ENCODE measurements at regions not wholly inside any gene's neighbourhood (a gene's known extent, or its start where the extent isn't known, plus 50 kb on each side); places are given as distances from the start of the nearest gene placed in this dataset.

- DNase-seq (ENCODE audit: low spot score): no peak
- no peak for TF ChIP-seq CTCF (IDR thresholded peaks at IDR 0.05; ENCODE audit: extremely low read depth, insufficient read depth, missing control alignments)
- in situ Hi-C loops (cut with MboI; ENCODE audit: low pct_unique_long_range_greater_than_20kb, low sequenced_read_pairs, unreplicated experiment): no loop called here
Observed at GRCh38 chr2:118657466-118657865, 190.0 kb downstream of the EN1 start.

GRCh38 chr2:118654945-118655344 lies 192.5 kb downstream of the EN1 start:
- in situ Hi-C loops (cut with MboI; ENCODE audit: low pct_unique_long_range_greater_than_20kb, low sequenced_read_pairs, unreplicated experiment): no loop called here
- no peak for TF ChIP-seq CTCF (IDR thresholded peaks at IDR 0.05; ENCODE audit: extremely low read depth, insufficient read depth, missing control alignments)
- no peak for DNase-seq (ENCODE audit: low spot score)

GRCh38 chr2:118650327-118650726 lies 197.1 kb downstream of the EN1 start:
- in situ Hi-C loops (cut with MboI; ENCODE audit: low pct_unique_long_range_greater_than_20kb, low sequenced_read_pairs, unreplicated experiment): no loop called here
- no peak for TF ChIP-seq CTCF (IDR thresholded peaks at IDR 0.05; ENCODE audit: extremely low read depth, insufficient read depth, missing control alignments)
- no peak for DNase-seq (ENCODE audit: low spot score)

- no peak for DNase-seq (ENCODE audit: low spot score)
- in situ Hi-C loops (cut with MboI; ENCODE audit: low pct_unique_long_range_greater_than_20kb, low sequenced_read_pairs, unreplicated experiment): no loop called here
- no peak for TF ChIP-seq CTCF (IDR thresholded peaks at IDR 0.05; ENCODE audit: extremely low read depth, insufficient read depth, missing control alignments)
Observed at GRCh38 chr2:118645876-118646275, 201.6 kb downstream of the EN1 start.

- in situ Hi-C loops (cut with MboI; ENCODE audit: low pct_unique_long_range_greater_than_20kb, low sequenced_read_pairs, unreplicated experiment): no loop called here
- DNase-seq (ENCODE audit: low spot score): no peak
- no peak for TF ChIP-seq CTCF (IDR thresholded peaks at IDR 0.05; ENCODE audit: extremely low read depth, insufficient read depth, missing control alignments)
Observed at GRCh38 chr2:118644190-118644589, 203.3 kb downstream of the EN1 start.

- TF ChIP-seq CTCF (IDR thresholded peaks at IDR 0.05; ENCODE audit: extremely low read depth, insufficient read depth, missing control alignments): no peak
- in situ Hi-C loops (cut with MboI; ENCODE audit: low pct_unique_long_range_greater_than_20kb, low sequenced_read_pairs, unreplicated experiment): no loop called here
- no peak for DNase-seq (ENCODE audit: low spot score)
Observed at GRCh38 chr2:118643294-118643693, 204.2 kb downstream of the EN1 start.

GRCh38 chr2:118642501-118642900 lies 204.9 kb downstream of the EN1 start:
- DNase-seq (ENCODE audit: low spot score): no peak

More at GRCh38 chr2:118642501-118642900, 204.9 kb downstream of the EN1 start:
- TF ChIP-seq CTCF (IDR thresholded peaks at IDR 0.05; ENCODE audit: extremely low read depth, insufficient read depth, missing control alignments): no peak
- in situ Hi-C loops (cut with MboI; ENCODE audit: low pct_unique_long_range_greater_than_20kb, low sequenced_read_pairs, unreplicated experiment): no loop called here

All from GM13977 (cell line).